Central memory CD4-positive, alpha-beta T cell (primary cell): ENCODE measurements at regions not wholly inside any gene's neighbourhood (a gene's known extent, or its start where the extent isn't known, plus 50 kb on each side); places are given as distances from the start of the nearest gene placed in this dataset.
"Not testable (repeated sequence)": the region's sequence is repeated elsewhere in the genome, so short reads cannot be mapped to it uniquely, and the experiment has no call there.

ENCODE experiments used
- DNase-seq: peaks from one replicate; pipeline ENCODE4 v3.0.0; 2022

DNA sequence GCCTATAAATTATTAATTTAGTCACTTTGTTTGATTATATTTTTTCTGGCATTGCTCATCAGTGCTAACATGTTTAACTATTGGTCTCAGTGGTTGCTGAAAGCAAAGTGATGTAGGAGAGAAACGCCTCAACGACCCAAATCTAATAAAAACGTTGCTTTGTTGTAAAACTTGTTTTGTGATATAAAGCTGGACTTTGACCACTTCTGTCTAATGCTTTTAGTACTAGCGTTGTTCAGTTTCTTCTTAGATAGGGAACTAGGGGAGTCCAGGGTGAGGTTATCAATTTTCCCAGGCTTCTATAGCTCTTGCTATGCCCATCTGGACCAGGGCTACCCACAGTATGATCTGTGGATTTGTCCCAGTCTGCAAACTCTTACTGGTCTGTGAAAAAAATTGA, 80.6 kb upstream of the TBC1D5 start:
- DNase-seq: no peak

GRCh38 chr3:17820704-17821103, 78.3 kb upstream of the TBC1D5 start:
- DNase-seq: no peak

- DNase-seq: no peak
Measured at GRCh38 chr3:17820275-17820674, 77.8 kb upstream of the TBC1D5 start.

GRCh38 chr3:17817973-17818372, 75.5 kb upstream of the TBC1D5 start:
- DNase-seq: not testable (repeated sequence)

DNA sequence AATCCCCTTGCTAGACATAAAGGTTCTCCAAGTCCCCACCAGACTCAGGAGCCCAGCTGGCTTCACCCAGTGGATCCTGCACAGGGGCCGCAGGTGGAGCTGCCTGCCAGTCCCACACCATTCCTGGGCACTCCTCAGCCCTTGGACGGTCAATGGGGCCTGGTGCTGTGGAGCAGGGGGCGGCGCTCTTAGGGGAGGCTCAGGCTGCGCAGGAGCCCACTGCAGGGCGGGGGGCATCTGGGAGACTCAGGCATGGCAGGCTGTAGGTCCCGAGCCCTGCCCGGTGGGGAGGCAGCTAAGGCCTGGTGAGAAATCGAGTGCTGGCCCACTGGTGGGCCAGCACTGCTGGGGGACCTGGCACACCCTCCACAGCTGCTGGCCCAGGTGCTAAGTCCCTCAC, 75.1 kb upstream of the TBC1D5 start:
- no peak for DNase-seq

GRCh38 chr3:17816839-17817238, 74.4 kb upstream of the TBC1D5 start:
- DNase-seq: not testable (repeated sequence)

GRCh38 chr3:17812328-17812727, 69.9 kb upstream of the TBC1D5 start:
- DNase-seq: not testable (repeated sequence)

DNA sequence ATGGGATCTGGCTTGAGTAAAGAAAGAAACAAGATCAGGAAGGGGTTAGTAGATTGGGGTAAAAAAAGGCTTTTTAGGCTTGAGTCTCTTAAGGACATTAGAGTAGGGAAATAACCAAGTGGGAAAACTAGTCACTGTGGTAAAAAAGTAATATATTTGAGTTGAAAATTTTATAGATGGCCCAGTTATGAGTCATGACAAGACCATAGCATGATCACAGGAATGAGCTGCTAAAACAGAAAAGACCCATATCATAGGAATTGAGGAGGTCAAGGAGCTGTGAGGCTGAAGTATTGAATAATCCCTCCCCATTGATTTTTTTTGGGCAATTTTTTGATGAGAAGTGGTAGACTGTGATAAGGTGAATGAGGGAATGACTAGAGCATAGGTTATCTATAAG, 69.2 kb upstream of the TBC1D5 start:
- no peak for DNase-seq

- DNase-seq: no peak
Measured at GRCh38 chr3:17810759-17811158, 68.3 kb upstream of the TBC1D5 start.

DNA sequence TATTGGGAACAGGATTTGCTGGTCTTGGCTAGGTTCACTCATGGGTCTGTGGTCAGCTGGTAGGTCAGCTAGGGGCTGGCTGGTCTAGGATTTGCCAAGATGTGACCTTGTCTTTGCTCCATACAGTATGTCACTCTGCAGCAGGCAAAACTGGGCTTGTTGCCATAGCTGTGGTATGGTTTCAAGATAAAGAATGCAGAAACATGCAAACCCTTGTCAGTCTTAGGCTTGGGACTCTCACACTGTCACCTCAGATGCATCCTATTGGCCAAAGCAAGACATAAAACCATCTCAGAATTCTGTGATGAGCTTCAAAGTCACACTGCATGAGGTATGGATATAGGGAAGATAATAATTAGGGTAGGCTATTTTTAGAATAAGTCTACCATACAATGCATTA, 66.6 kb upstream of the TBC1D5 start:
- no peak for DNase-seq

DNA sequence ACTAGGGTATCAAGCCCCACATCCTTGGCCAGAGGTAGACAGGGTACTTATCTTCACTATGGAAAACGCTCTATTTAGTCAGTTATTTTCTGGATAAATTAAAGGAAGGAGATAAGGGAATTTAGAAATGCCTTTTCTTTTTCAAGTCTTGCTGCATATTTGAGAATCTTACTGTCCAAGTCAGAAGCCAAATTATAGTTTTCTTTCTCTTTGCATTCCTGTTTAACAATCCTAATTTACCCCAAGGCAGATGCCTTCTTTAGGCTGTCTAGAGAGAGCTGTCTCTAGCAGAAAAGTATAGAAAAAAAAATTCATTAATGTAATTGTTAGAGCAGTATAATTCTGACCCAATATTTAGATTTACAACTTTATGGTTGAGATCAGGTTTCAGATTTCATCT, 64.4 kb upstream of the TBC1D5 start:
- no peak for DNase-seq

GRCh38 chr3:17806201-17806600, 63.8 kb upstream of the TBC1D5 start:
- DNase-seq: peak; percentile 8

DNA sequence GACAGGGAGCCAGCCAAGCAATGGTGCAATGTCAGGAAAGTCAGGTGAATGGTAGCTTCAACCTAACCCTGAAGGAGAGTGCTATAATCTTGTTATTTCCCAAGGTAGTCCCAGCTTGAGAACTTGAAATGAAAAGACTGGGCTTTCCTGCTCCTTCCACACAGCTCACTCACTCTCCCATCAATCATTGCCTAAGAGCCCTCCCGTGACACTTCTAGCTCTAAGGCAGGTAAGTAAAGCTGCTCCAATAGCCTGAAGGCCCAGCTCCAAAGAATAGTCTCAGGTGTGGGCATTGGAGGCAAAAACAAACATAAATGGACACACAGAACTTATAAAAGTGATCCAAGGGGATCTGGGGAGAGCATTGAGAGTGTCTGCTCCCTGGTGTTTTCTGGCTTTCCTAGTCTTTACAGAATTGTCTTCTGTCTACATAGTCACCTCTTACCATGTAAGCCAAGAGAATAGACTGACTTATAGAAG, 63.1 kb upstream of the TBC1D5 start:
- DNase-seq: no peak

DNA sequence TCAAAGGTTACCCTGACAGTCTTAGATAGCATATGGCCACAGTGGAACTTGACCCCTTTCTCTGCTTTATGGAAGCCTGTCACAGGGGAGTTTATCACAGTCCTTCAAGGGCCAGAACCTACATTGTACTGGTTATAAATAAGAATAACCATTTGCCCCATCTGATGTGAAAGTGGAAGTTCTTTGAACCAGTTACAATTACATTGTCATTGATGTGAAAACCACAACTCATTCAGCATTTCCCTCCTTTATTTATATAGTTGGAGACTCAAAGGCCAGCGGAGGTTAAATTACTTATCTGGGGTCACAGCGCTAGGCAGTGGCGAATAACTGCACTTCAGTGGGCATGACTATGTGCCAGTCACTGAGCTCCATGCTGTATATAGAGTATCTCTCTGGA, 60.5 kb upstream of the TBC1D5 start:
- no peak for DNase-seq

DNA sequence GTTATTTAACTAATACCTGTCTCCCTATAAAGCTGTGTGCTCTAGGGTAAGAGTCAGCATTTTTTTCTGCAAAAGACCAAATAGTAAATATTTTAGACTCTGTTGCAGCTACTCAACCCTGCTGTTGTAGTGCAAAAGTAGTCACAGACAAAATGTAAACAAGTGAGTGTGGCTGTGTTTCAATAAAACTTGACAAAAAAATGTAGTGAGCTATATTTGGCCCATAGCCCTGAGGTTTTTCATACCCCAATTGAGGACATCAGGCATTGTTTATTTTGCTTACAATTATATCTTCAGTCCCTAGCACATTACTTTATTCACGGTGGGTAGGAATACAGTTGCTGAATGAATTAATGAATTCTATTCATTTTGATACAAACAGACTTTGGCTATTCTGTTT, 58.7 kb upstream of the TBC1D5 start:
- no peak for DNase-seq

- no peak for DNase-seq
Measured at GRCh38 chr3:17800232-17800631, 57.8 kb upstream of the TBC1D5 start.

DNA sequence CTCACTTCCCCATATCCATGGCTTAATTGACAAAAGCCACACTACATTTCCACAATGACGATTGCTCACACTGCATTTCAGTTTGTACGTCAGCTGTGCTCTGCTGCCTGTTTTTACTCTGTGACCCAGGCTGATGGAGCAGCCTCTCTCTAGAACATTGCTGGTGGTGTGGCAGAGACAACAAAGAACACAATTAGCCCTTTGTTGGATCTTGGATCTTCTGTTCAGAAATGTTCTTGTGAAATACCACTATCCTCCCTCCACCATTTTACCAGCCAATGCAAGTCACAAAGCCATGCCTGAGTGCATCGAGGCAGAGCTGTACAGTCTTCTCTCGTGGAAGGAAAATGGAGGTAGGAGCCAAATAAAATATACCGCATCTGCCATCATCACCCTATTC, 56.9 kb upstream of the TBC1D5 start:
- DNase-seq: no peak

DNA sequence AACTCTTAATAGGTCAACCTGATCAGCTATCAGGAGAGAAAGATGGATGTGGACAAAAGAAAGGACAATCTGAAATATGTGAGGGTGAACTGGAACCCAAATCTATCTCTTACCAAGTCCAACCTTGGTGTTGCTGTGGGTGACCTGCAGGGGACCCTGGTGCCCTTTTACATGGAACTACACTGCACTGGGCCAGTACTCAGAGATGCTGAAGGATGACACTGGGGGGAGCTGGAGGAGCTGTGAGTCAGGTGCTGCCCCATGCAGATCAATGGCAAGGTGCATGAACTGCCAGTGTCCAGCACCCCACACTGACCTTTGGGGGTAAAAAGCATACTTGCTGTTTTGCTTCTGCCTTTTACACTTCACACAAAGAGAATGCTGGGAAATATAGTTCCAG, 55.6 kb upstream of the TBC1D5 start:
- DNase-seq: no peak

- DNase-seq: no peak
Measured at GRCh38 chr3:17795711-17796110, 53.3 kb upstream of the TBC1D5 start.

GRCh38 chr3:17795280-17795679, 52.8 kb upstream of the TBC1D5 start:
- DNase-seq: no peak

GRCh38 chr3:17793542-17794195, 51.2 kb upstream of the TBC1D5 start:
- DNase-seq: no peak
